ENCODE measurements at regions not wholly inside any gene's neighbourhood (a gene's known extent, or its start where the extent isn't known, plus 50 kb on each side); places are given as distances from the start of the nearest gene placed in this dataset.

- no peaks in the 10 kb centered on the region for H3K27me3 ChIP-seq
- no peaks in the 10 kb centered on the region for H3K36me3 ChIP-seq
- no peaks in the 10 kb centered on the region for H3K9me3 ChIP-seq
- TF ChIP-seq CTCF (IDR thresholded peaks at IDR 0.05; ENCODE audit: low read depth, low read length), result no peak
- no peak for DNase-seq
- no peaks in the 10 kb centered on the region for H3K4me1 ChIP-seq
- no peak overlapping the region for H3K4me3 ChIP-seq (ENCODE audit: low read depth, low read length)
These were observed 983.7 kb downstream of the MCTP2 start for GRCh38 chr15:95215017-95215416.

GRCh38 chr15:95226835-95227234 is 995.5 kb downstream of the MCTP2 start:
- TF ChIP-seq CTCF (IDR thresholded peaks at IDR 0.05; ENCODE audit: low read depth, low read length), result no peak
- no peaks in the 10 kb centered on the region for H3K36me3 ChIP-seq
- H3K27me3 ChIP-seq, result no peaks in the 10 kb centered on the region
- DNase-seq, result no peak
- no peak overlapping the region for H3K4me3 ChIP-seq (ENCODE audit: low read depth, low read length)
- no peaks in the 10 kb centered on the region for H3K9me3 ChIP-seq
- no peaks in the 10 kb centered on the region for H3K4me1 ChIP-seq

GRCh38 chr15:95227235-95227634 is 995.9 kb downstream of the MCTP2 start:
- TF ChIP-seq CTCF (IDR thresholded peaks at IDR 0.05; ENCODE audit: low read depth, low read length), result no peak
- H3K36me3 ChIP-seq, result no peaks in the 10 kb centered on the region
- no peak overlapping the region for H3K4me3 ChIP-seq (ENCODE audit: low read depth, low read length)
- no peaks in the 10 kb centered on the region for H3K4me1 ChIP-seq
- no peaks in the 10 kb centered on the region for H3K27me3 ChIP-seq
- H3K9me3 ChIP-seq, result no peaks in the 10 kb centered on the region
- DNase-seq, result no peak

GRCh38 chr15:95228856-95229555 is 997.6 kb downstream of the MCTP2 start:
- TF ChIP-seq CTCF (IDR thresholded peaks at IDR 0.05; ENCODE audit: low read depth, low read length), result no peak
- H3K27me3 ChIP-seq, result no peaks in the 10 kb centered on the region
- H3K9me3 ChIP-seq, result no peaks in the 10 kb centered on the region
- DNase-seq, result no peak
- no peaks in the 10 kb centered on the region for H3K4me1 ChIP-seq
- H3K4me3 ChIP-seq (ENCODE audit: low read depth, low read length), result no peak overlapping the region
- H3K36me3 ChIP-seq, result no peaks in the 10 kb centered on the region

GRCh38 chr15:95235033-95235432 is 1003.7 kb downstream of the MCTP2 start:
- no peak for DNase-seq
- no peaks in the 10 kb centered on the region for H3K9me3 ChIP-seq
- H3K4me1 ChIP-seq, result no peaks in the 10 kb centered on the region
- no peaks in the 10 kb centered on the region for H3K27me3 ChIP-seq
- TF ChIP-seq CTCF (IDR thresholded peaks at IDR 0.05; ENCODE audit: low read depth, low read length), result no peak
- H3K4me3 ChIP-seq (ENCODE audit: low read depth, low read length), result no peak overlapping the region
- H3K36me3 ChIP-seq, result no peaks in the 10 kb centered on the region

GRCh38 chr15:95247071-95247984 is 1016.0 kb downstream of the MCTP2 start:
- H3K4me1 ChIP-seq, result no peaks in the 10 kb centered on the region
- no peak for DNase-seq
- no peaks in the 10 kb centered on the region for H3K36me3 ChIP-seq
- H3K9me3 ChIP-seq, result no peaks in the 10 kb centered on the region
- H3K4me3 ChIP-seq (ENCODE audit: low read depth, low read length), result no peak overlapping the region
- no peaks in the 10 kb centered on the region for H3K27me3 ChIP-seq
- no peak for TF ChIP-seq CTCF (IDR thresholded peaks at IDR 0.05; ENCODE audit: low read depth, low read length)
